ENCODE measurements at regions not wholly inside any gene's neighbourhood (a gene's known extent, or its start where the extent isn't known, plus 50 kb on each side); places are given as distances from the start of the nearest gene placed in this dataset.

DNA sequence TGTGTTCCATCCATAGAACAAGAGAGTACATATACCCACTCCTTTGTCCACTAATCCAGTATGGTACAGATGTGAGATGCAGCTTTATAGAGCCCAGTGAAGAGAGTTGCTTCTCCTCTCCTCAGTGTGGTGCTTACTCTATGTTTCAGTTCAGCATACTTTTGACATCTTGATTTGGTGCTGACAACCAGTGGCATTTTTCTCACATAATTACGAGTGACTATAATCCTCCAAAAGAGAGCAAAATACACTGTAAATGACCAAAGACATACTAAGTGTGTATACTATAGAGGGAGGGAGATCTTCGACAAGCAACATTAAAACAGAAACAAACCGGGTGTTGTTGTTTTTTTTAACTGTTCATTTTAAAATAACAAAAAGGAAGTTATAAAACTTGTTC, 191.5 kb downstream of the KLHL28 start:
- Histone ChIP-seq H3K79me2 (ENCODE audit: control insufficient read depth, insufficient read depth, low read length) (no peaks in the 10 kb centered on the region), H3K27me3 (ENCODE audit: control insufficient read depth, insufficient read depth, low read length) (no peaks in the 10 kb centered on the region), H3K4me2 (ENCODE audit: extremely low read depth, insufficient read depth, low read length) (no peak overlapping the region), H3K9ac (ENCODE audit: insufficient read depth, low read length) (no peak overlapping the region), H3K4me1 (ENCODE audit: control insufficient read depth, extremely low read depth, insufficient read depth, low read length) (no peaks in the 10 kb centered on the region), H4K20me1 (ENCODE audit: control insufficient read depth, extremely low read depth, insufficient read depth, low read length) (no peaks in the 10 kb centered on the region), H3K36me3 (ENCODE audit: control insufficient read depth, insufficient read depth, low read length) (no peaks in the 10 kb centered on the region), H2AFZ (ENCODE audit: low read length) (no peak overlapping the region), H3K9me3 (ENCODE audit: control insufficient read depth, insufficient read depth, low read depth, low read length) (no peaks in the 10 kb centered on the region), H3K4me3 (replicated peaks in 1 of 4; ENCODE audit: control extremely low read depth in 1 of 4, insufficient read depth in 1 of 4, low read depth in 3 of 4, low read length in 4 of 4) (no peak overlapping the region), H3K27ac (ENCODE audit: insufficient read depth, low read length) (no peak overlapping the region)
- no peak for TF ChIP-seq EZH2 (IDR thresholded peaks at IDR 0.05; ENCODE audit: low read length, missing control alignments)
- TF ChIP-seq, protein P1, sequence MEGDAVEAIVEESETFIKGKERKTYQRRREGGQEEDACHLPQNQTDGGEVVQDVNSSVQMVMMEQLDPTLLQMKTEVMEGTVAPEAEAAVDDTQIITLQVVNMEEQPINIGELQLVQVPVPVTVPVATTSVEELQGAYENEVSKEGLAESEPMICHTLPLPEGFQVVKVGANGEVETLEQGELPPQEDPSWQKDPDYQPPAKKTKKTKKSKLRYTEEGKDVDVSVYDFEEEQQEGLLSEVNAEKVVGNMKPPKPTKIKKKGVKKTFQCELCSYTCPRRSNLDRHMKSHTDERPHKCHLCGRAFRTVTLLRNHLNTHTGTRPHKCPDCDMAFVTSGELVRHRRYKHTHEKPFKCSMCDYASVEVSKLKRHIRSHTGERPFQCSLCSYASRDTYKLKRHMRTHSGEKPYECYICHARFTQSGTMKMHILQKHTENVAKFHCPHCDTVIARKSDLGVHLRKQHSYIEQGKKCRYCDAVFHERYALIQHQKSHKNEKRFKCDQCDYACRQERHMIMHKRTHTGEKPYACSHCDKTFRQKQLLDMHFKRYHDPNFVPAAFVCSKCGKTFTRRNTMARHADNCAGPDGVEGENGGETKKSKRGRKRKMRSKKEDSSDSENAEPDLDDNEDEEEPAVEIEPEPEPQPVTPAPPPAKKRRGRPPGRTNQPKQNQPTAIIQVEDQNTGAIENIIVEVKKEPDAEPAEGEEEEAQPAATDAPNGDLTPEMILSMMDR (conservative IDR thresholded peaks at IDR 0.05 in 1 of 2, IDR thresholded peaks at IDR 0.05 in 1 of 2; ENCODE audit: low read depth in 1 of 2, low read length in 2 of 2) = no peak
- DNase-seq (ENCODE audit: low read depth in 2 of 2) = no peak

DNA sequence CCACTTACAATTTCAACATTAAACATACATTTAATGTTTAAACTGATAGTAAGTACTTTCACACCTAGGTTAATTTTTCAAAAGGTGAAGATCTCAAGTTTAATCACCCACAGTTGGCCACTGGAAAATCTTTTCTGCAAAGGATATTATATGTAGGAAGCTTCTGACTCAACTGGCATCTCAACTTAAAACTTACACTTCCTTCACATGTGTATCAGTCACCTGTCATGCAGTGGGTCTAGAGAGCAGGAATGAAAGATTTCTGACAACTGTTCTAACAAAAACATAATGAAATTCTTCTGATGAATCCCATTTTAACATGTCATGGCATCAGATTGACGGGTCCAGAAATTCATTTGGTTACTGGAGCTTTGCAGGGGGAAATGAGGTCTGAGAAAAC, 192.8 kb downstream of the KLHL28 start:
- Histone ChIP-seq H3K9ac (ENCODE audit: insufficient read depth, low read length) (no peak overlapping the region), H3K4me1 (ENCODE audit: control insufficient read depth, extremely low read depth, insufficient read depth, low read length) (no peaks in the 10 kb centered on the region), H3K27me3 (ENCODE audit: control insufficient read depth, insufficient read depth, low read length) (no peaks in the 10 kb centered on the region), H3K4me2 (ENCODE audit: extremely low read depth, insufficient read depth, low read length) (no peak overlapping the region), H4K20me1 (ENCODE audit: control insufficient read depth, extremely low read depth, insufficient read depth, low read length) (no peaks in the 10 kb centered on the region), H3K9me3 (ENCODE audit: control insufficient read depth, insufficient read depth, low read depth, low read length) (no peaks in the 10 kb centered on the region), H2AFZ (ENCODE audit: low read length) (no peak overlapping the region), H3K27ac (ENCODE audit: insufficient read depth, low read length) (no peak overlapping the region), H3K36me3 (ENCODE audit: control insufficient read depth, insufficient read depth, low read length) (no peaks in the 10 kb centered on the region), H3K4me3 (replicated peaks in 1 of 4; ENCODE audit: control extremely low read depth in 1 of 4, insufficient read depth in 1 of 4, low read depth in 3 of 4, low read length in 4 of 4) (no peak overlapping the region), H3K79me2 (ENCODE audit: control insufficient read depth, insufficient read depth, low read length) (no peaks in the 10 kb centered on the region)
- no peak for DNase-seq (ENCODE audit: low read depth in 2 of 2)
- no peak for TF ChIP-seq EZH2 (IDR thresholded peaks at IDR 0.05; ENCODE audit: low read length, missing control alignments)
- TF ChIP-seq, protein P1 (conservative IDR thresholded peaks at IDR 0.05 in 1 of 2, IDR thresholded peaks at IDR 0.05 in 1 of 2; ENCODE audit: low read depth in 1 of 2, low read length in 2 of 2) = no peak

DNA sequence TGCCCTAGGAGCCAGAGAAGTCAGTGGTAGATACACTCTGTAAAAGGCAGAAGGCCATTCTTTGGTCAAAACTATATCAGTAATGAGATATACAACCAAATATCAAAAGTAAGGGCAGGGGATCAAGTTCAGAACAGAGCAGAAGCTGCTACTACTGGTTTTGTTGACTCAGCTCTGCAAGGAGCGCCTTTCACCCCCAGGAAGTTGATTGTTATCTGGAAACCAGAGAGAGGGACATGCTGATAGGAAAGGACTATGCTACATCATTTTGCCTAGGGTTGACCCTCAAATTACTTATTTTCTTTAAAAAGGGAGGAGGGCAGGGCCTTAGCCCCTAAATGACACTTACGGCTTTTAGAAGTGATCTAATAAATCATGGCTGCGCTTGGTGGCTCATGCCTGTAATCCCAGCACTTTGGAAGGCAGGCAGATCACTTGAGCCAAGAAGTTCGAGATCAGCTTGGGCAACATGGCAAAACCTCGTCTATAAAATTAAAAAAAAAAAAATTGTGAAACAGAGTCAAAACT, 194.0 kb downstream of the KLHL28 start:
- Histone ChIP-seq H3K27me3 (ENCODE audit: control insufficient read depth, insufficient read depth, low read length) (no peaks in the 10 kb centered on the region), H3K4me1 (ENCODE audit: control insufficient read depth, extremely low read depth, insufficient read depth, low read length) (no peaks in the 10 kb centered on the region), H2AFZ (ENCODE audit: low read length) (no peak overlapping the region), H3K36me3 (ENCODE audit: control insufficient read depth, insufficient read depth, low read length) (no peaks in the 10 kb centered on the region), H3K27ac (ENCODE audit: insufficient read depth, low read length) (no peak overlapping the region), H3K79me2 (ENCODE audit: control insufficient read depth, insufficient read depth, low read length) (no peaks in the 10 kb centered on the region), H3K4me2 (ENCODE audit: extremely low read depth, insufficient read depth, low read length) (no peak overlapping the region), H4K20me1 (ENCODE audit: control insufficient read depth, extremely low read depth, insufficient read depth, low read length) (no peaks in the 10 kb centered on the region), H3K9ac (ENCODE audit: insufficient read depth, low read length) (no peak overlapping the region), H3K9me3 (ENCODE audit: control insufficient read depth, insufficient read depth, low read depth, low read length) (no peaks in the 10 kb centered on the region), H3K4me3 (replicated peaks in 1 of 4; ENCODE audit: control extremely low read depth in 1 of 4, insufficient read depth in 1 of 4, low read depth in 3 of 4, low read length in 4 of 4) (no peak overlapping the region)
- DNase-seq (ENCODE audit: low read depth in 2 of 2) = no peak
- TF ChIP-seq, protein P1 (conservative IDR thresholded peaks at IDR 0.05 in 1 of 2, IDR thresholded peaks at IDR 0.05 in 1 of 2; ENCODE audit: low read depth in 1 of 2, low read length in 2 of 2) = no peak
- TF ChIP-seq EZH2 (IDR thresholded peaks at IDR 0.05; ENCODE audit: low read length, missing control alignments) = no peak

Measured in fibroblast of lung (primary cell).